ENCODE measurements at regions not wholly inside any gene's neighbourhood (a gene's known extent, or its start where the extent isn't known, plus 50 kb on each side); places are given as distances from the start of the nearest gene placed in this dataset.

GRCh38 chr3:113339616-113340244, 101.6 kb downstream of the CFAP44 start:
- Mint-ChIP-seq H3K27me3 (no peaks in the 10 kb centered on the region), H3K9me3 (no peaks in the 10 kb centered on the region), H3K4me1 (ENCODE audit: low read depth) (no peaks in the 10 kb centered on the region), H3K27ac (no peak overlapping the region), H3K36me3 (ENCODE audit: low read depth) (peaks cover 1% of the 10 kb centered on the region), H3K4me3 (no peak overlapping the region)
- H3K27ac ChIP-seq (ENCODE audit: low read depth in 1 of 2, low read length in 2 of 2): no peak overlapping the region
- H3K9me3 ChIP-seq (ENCODE audit: control insufficient read depth in 1 of 2, insufficient read depth in 1 of 2, low read length in 2 of 2): no peaks in the 10 kb centered on the region
- DNase-seq (no peak), ATAC-seq (ENCODE audit: poor library complexity) (no peak)
- CTCF ChIA-PET: no interaction called here
- no peaks in the 10 kb centered on the region for H3K27me3 ChIP-seq (ENCODE audit: control insufficient read depth in 1 of 2, insufficient read depth in 2 of 2, low read length in 2 of 2)
- intact Hi-C loops (cut with DNase I, micrococcal nuclease): no loop called here
- no peak for TF ChIP-seq CTCF (IDR thresholded peaks at IDR 0.05)
- H3K4me3 ChIP-seq (ENCODE audit: low read length): no peak overlapping the region
- H3K4me1 ChIP-seq (ENCODE audit: insufficient read depth, low read length): no peaks in the 10 kb centered on the region
- H3K36me3 ChIP-seq (ENCODE audit: insufficient read depth, low read length): no peaks in the 10 kb centered on the region
- POLR2A ChIA-PET: no interaction called here

Data from CD4-positive, alpha-beta T cell (primary cell).